Lower leg skin (tissue), 3 donors: ENCODE measurements at regions not wholly inside any gene's neighbourhood (a gene's known extent, or its start where the extent isn't known, plus 50 kb on each side); places are given as distances from the start of the nearest gene placed in this dataset.

Experiments used
- CTCF ChIP-seq, 3 donors: fragments of 450-650 bp; IDR thresholded peaks; one replicate each; pipeline ENCODE4 v1.5.1; 2016; ENCODE audit warnings: antibody characterized with exemption in 3 of 3, mild to moderate bottlenecking in 3 of 3, moderate library complexity in 2 of 3
- POLR2A ChIP-seq, 2 donors: fragments of 450-650 bp; IDR thresholded peaks; one replicate each; pipeline ENCODE4 v1.6.1; 2016 to 2017; ENCODE audit warnings: antibody characterized with exemption in 2 of 2, mild to moderate bottlenecking in 1 of 2, moderate library complexity in 1 of 2

- no peak for TF ChIP-seq CTCF (IDR thresholded peaks at IDR 0.05)
- no peak for TF ChIP-seq POLR2A (IDR thresholded peaks at IDR 0.05)
These were observed 275.6 kb downstream of the TFAP2B start for GRCh38 chr6:51094271-51094670.
